ENCODE measurements at regions not wholly inside any gene's neighbourhood (a gene's known extent, or its start where the extent isn't known, plus 50 kb on each side); places are given as distances from the start of the nearest gene placed in this dataset.

DNA sequence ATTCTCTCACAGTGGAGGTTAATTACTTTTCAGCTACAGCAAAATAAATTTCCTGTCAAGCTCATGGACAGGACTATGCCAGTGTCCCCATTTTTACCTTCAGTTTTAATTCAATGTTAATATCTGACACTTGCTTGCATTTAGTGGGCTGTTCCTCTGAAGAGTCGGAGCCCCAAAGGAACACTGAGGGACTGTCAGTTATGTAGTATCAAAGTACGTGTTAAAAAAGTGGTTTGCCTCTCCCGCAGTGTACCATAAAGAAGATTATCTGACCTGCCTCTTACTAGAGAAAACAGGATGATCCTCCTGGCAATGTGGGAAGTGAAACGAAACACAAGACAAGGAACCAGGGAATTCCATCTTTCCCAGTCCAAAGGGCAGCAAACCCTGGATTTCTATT, 1010.9 kb upstream of the PHF14 start:
- no peak for DNase-seq (ENCODE audit: low read depth in 2 of 2)
- no peak overlapping the region for H3K4me3 ChIP-seq (replicated peaks in 1 of 2; ENCODE audit: low read depth in 2 of 2, low read length in 2 of 2)
- TF ChIP-seq, protein P1, sequence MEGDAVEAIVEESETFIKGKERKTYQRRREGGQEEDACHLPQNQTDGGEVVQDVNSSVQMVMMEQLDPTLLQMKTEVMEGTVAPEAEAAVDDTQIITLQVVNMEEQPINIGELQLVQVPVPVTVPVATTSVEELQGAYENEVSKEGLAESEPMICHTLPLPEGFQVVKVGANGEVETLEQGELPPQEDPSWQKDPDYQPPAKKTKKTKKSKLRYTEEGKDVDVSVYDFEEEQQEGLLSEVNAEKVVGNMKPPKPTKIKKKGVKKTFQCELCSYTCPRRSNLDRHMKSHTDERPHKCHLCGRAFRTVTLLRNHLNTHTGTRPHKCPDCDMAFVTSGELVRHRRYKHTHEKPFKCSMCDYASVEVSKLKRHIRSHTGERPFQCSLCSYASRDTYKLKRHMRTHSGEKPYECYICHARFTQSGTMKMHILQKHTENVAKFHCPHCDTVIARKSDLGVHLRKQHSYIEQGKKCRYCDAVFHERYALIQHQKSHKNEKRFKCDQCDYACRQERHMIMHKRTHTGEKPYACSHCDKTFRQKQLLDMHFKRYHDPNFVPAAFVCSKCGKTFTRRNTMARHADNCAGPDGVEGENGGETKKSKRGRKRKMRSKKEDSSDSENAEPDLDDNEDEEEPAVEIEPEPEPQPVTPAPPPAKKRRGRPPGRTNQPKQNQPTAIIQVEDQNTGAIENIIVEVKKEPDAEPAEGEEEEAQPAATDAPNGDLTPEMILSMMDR (IDR thresholded peaks at IDR 0.05; ENCODE audit: low read depth, low read length), result no peak

DNA sequence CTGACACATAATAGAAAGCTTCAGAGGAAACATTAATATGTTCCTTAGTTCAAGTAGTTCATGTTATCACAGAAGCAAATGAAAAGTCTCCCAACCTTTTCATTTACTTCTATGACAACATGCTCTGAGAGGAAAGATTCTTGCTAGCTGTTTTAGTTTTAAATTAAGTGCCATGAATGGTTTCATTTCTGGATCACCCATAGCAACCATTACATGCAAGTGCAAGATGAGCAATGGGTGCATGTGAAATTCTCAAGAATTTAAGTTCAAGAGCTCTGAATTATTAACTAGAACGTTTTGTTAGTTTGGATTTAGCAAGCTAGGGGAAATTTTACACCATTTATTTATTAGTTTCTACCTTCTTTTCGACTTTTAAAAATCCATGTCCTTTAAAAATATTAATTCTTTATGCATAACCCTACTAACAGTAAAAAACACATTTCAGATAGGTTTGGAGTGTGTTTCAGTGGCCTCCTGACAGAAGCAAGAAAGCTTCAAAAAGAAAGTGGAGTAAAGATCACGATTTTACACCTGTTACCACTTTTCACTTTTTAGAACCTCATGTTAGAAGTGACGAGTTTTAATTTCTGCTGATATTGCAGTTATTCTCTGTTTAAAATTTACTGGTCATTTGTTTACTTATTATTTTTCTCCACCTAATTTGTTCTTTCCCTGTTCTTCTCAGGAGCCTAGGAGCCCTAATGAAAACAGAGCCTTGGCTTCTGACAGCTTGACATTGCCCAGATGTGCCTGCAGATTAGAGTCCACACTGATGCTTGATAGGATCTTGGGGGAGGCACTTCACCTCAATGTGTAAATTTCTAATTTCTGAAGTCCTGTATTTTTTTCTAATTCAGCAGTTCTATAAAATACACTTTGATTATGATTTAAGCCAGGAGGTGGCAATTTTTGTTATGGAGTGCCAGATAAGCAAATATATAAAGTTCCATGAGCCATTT, 995.3 kb upstream of the PHF14 start:
- no peak overlapping the region for H3K4me3 ChIP-seq (replicated peaks in 1 of 2; ENCODE audit: low read depth in 2 of 2, low read length in 2 of 2)
- TF ChIP-seq, protein P1 (IDR thresholded peaks at IDR 0.05; ENCODE audit: low read depth, low read length), result no peak
- no peak for DNase-seq (ENCODE audit: low read depth in 2 of 2)

DNA sequence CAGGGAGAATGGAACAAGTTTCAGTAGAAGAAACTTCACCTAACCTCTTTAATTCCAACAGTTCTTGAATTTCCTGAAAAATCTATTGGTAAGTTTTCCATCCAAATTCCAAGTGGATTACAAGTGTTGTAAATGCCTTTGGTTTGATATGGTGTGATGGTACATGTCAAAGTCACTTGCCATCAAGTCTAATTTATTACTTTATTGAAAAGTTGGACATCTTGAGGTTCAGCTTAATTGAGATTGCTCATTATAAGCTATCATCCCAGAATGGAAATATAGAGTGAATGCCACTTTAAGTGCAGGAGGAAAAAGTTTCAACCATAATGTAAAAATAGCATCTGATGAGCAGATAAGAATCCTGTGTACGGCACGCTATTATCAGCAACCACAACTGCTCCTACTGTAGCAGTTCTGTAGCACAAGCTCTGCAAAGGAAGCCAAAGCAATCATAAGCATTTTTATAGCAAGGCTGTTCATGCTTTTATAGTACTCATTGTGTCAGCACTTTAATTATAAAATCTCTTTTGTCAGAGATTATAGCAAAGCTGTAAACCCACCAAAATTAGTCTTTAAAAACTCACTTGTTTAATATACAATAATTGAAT, 991.8 kb upstream of the PHF14 start:
- no peak for DNase-seq (ENCODE audit: low read depth in 2 of 2)
- TF ChIP-seq, protein P1 (IDR thresholded peaks at IDR 0.05; ENCODE audit: low read depth, low read length), result no peak
- no peak overlapping the region for H3K4me3 ChIP-seq (replicated peaks in 1 of 2; ENCODE audit: low read depth in 2 of 2, low read length in 2 of 2)

DNA sequence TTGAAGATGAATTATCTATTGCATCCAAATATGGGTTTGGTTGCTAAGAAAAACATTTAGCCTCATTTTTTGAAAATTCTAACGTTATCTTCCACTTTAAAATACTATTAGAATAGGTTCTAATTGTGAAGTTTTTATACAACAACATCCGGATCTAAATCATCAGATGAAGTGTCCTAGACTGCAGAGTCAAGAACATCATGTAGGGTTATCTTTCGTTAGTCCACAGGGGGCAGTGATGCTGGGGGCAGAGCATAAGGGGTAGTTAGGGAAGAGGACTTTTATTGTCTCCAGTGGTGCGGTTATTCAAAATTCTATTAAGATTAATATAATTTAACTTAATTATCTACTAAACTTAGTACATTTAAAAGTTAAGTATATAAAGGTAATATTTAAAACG, 990.6 kb upstream of the PHF14 start:
- TF ChIP-seq, protein P1 (IDR thresholded peaks at IDR 0.05; ENCODE audit: low read depth, low read length), result no peak
- DNase-seq (ENCODE audit: low read depth in 2 of 2), result no peak
- no peak overlapping the region for H3K4me3 ChIP-seq (replicated peaks in 1 of 2; ENCODE audit: low read depth in 2 of 2, low read length in 2 of 2)

DNA sequence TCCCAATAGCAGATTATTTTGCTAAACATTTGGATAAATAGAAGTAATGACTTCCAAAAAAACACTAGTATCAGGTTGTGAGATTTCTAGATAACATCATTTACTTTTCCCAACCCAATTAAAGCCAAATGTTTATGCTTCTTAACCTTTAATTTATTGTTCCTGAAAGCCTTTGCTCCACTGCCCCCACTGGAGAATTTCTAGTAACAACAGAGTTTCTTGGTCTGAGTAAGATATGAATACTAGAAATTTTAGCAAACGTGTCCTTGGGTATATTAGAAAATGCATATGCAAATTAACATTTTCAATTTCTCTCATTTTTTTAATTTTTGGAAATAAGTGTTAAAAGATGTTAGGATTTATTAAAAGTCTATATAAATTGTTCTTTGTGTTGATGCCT, 958.0 kb upstream of the PHF14 start:
- no peak for DNase-seq (ENCODE audit: low read depth in 2 of 2)
- TF ChIP-seq, protein P1 (IDR thresholded peaks at IDR 0.05; ENCODE audit: low read depth, low read length), result no peak
- H3K4me3 ChIP-seq (replicated peaks in 1 of 2; ENCODE audit: low read depth in 2 of 2, low read length in 2 of 2), result no peak overlapping the region

DNA sequence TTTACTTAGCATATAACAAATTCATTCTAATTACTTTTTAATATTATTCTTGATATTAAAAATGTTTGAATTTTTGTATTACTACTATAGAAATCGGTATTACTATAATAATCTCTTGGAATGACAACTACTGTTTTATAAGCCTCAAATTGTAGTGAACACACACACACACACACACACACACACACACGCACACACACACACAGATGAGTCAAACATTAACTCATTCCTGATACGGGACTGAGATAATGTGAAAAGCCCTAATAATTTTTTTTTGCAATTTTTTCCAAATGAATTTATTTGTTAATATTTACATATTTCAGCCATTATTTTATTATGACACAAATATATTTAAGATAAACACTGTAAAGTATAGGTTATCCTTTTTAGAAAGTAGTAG, 951.2 kb upstream of the PHF14 start:
- TF ChIP-seq, protein P1 (IDR thresholded peaks at IDR 0.05; ENCODE audit: low read depth, low read length), result no peak
- no peak overlapping the region for H3K4me3 ChIP-seq (replicated peaks in 1 of 2; ENCODE audit: low read depth in 2 of 2, low read length in 2 of 2)
- no peak for DNase-seq (ENCODE audit: low read depth in 2 of 2)

All from cardiac fibroblast (primary cell).